ENCODE measurements at regions not wholly inside any gene's neighbourhood (a gene's known extent, or its start where the extent isn't known, plus 50 kb on each side); places are given as distances from the start of the nearest gene placed in this dataset.

GRCh38 chr3:168688267-168688666 is 592.5 kb upstream of the GOLIM4 start:
- Histone ChIP-seq H3K9me1 (ENCODE audit: insufficient read depth, low read length) (no peaks in the 10 kb centered on the region), H2BK20ac (ENCODE audit: low read depth, low read length) (no peak overlapping the region), H3K56ac (ENCODE audit: extremely low read depth, insufficient read depth, low read length) (no peak overlapping the region), H3K4ac (ENCODE audit: low read depth, low read length) (no peak overlapping the region), H3K14ac (replicated peaks; ENCODE audit: low read depth, low read length) (no peak overlapping the region), H3K9ac (ENCODE audit: low read depth, low read length) (no peak overlapping the region), H2BK120ac (ENCODE audit: low read depth, low read length) (no peak overlapping the region), H3K4me2 (ENCODE audit: low read depth, low read length) (no peak overlapping the region), H4K91ac (ENCODE audit: insufficient read depth, low read depth, low read length) (no peak overlapping the region), H3K18ac (ENCODE audit: low read depth, low read length) (no peak overlapping the region), H3K23ac (ENCODE audit: low read depth, low read length) (no peak overlapping the region), H2BK5ac (ENCODE audit: low read depth, low read length, poor library complexity, severe bottlenecking) (no peak overlapping the region), H3K4me1 (ENCODE audit: control insufficient read depth, insufficient read depth, low read length) (no peaks in the 10 kb centered on the region), H2AK9ac (replicated peaks; ENCODE audit: low read depth, low read length, poor library complexity) (no peak overlapping the region), H2BK15ac (ENCODE audit: low read depth, low read length) (no peak overlapping the region), H3K4me3 (ENCODE audit: insufficient read depth, low read depth, low read length) (no peak overlapping the region), H2AFZ (replicated peaks; ENCODE audit: low read length, poor library complexity) (no peak overlapping the region), H3K36me3 (ENCODE audit: control insufficient read depth, insufficient read depth, low read length) (no peaks in the 10 kb centered on the region), H3K79me1 (ENCODE audit: low read depth in 1 of 2, low read length in 2 of 2) (no peaks in the 10 kb centered on the region), H4K20me1 (ENCODE audit: insufficient read depth, low read length) (no peaks in the 10 kb centered on the region), H3K27ac (ENCODE audit: insufficient read depth, low read length) (no peak overlapping the region), H4K8ac (ENCODE audit: low read depth in 2 of 2, low read length in 2 of 2) (no peak overlapping the region), H2AK5ac (ENCODE audit: low read depth, low read length) (no peak overlapping the region), H4K5ac (ENCODE audit: low read depth, low read length) (no peak overlapping the region), H3K9me3 (ENCODE audit: control insufficient read depth, insufficient read depth, low read length) (no peaks in the 10 kb centered on the region), H3K27me3 (ENCODE audit: control insufficient read depth, insufficient read depth, low read length) (no peaks in the 10 kb centered on the region)
- TF ChIP-seq RFX5 (IDR thresholded peaks at IDR 0.05; ENCODE audit: low read depth, low read length) = no peak
- TF ChIP-seq ELK1 (IDR thresholded peaks at IDR 0.05; ENCODE audit: borderline replicate concordance, low read depth, low read length) = no peak
- TF ChIP-seq BHLHE40 (IDR thresholded peaks at IDR 0.05; ENCODE audit: low read depth, low read length) = no peak
- TF ChIP-seq NFE2L2 (IDR thresholded peaks at IDR 0.05; ENCODE audit: low read depth, low read length) = no peak
- no peak for TF ChIP-seq USF2 (IDR thresholded peaks at IDR 0.05; ENCODE audit: low read depth, low read length)
- TF ChIP-seq MAZ (IDR thresholded peaks at IDR 0.05; ENCODE audit: borderline replicate concordance, low read depth, low read length) = no peak
- no peak for TF ChIP-seq RAD21 (IDR thresholded peaks at IDR 0.05; ENCODE audit: low read length)
- no peak for TF ChIP-seq POLR2A (IDR thresholded peaks at IDR 0.05; ENCODE audit: low read depth, low read length)
- TF ChIP-seq FOS (IDR thresholded peaks at IDR 0.05; ENCODE audit: low read depth, low read length) = no peak
- TF ChIP-seq MXI1 (IDR thresholded peaks at IDR 0.05; ENCODE audit: borderline replicate concordance, low read depth, low read length) = no peak
- ATAC-seq (ENCODE audit: low read depth) (no peak), DNase-seq (no peak)
- BruUV-seq (replicated peaks) = no TSS peak
- in situ Hi-C loops (cut with MboI; ENCODE audit: low sequenced_read_pairs) = no loop called here
- ChIA-PET POLR2A (ENCODE audit: unreplicated experiment) (no interaction called here), CTCF (no interaction called here)
- intact Hi-C loops (cut with micrococcal nuclease) = no loop called here
- WGBS, 2 experiments (ENCODE audit: extremely low coverage in 2 of 2, insufficient read length in 1 of 2) = no CpG with 5 or more reads among the region's 5 CpGs
- dilution Hi-C loops (cut with HindIII; ENCODE audit: low sequenced_read_pairs, unreplicated experiment) = no loop called here
